Stimulated activated naive CD8-positive, alpha-beta T cell treated with anti-CD3 and anti-CD28 coated beads, Interleukin-15, Interleukin-2, amounts not matched to agents 100 U/mL and 50 U/mL, for 24 hours (primary cell): ENCODE measurements at regions not wholly inside any gene's neighbourhood (a gene's known extent, or its start where the extent isn't known, plus 50 kb on each side); places are given as distances from the start of the nearest gene placed in this dataset.
"Not testable (repeated sequence)": the region's sequence is repeated elsewhere in the genome, so short reads cannot be mapped to it uniquely, and the experiment has no call there.

Experiments used
- ATAC-seq: fragments of 150-1000 bp; cut with Tn5 transposase; one replicate; pipeline ENCODE4 v1.10.0; 2021
- DNase-seq: peaks from one replicate; pipeline ENCODE4 v3.0.0; 2021

DNA sequence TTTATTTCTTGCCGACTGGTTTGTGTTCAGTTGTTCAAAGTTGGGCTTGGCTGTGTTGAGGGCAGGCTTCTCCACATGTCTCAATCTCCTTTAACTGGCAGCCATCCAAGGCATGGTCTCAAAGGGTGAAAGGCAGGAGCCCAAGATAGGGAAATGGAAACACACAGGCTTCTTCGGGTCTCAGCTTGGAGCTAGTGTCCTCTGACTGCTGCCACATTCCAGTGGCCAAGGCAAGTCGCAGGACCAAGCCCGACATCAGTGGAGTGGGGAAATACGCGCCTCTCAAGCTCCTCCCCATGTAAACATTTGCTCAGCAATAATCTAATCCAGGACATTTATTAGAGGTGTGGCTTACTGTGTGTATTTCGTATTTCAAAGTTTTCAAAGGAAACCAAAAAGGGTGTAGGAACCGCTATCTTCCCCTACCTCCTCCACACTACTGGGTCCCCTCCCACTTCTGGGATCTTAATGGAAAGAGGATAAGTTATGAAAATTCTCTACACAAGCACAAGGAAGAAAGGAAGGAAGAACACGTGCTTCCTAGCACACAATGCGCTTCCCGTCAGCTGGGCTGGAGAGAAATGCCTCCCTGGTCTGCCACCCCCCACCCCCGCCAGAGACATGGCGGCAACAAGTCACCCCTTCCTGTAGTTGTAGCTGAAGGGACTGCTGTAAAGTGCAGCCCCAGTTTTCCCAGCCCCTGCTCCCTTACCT is 181.7 kb downstream of the FAM43A start:
- no peak for ATAC-seq
- DNase-seq = no peak

DNA sequence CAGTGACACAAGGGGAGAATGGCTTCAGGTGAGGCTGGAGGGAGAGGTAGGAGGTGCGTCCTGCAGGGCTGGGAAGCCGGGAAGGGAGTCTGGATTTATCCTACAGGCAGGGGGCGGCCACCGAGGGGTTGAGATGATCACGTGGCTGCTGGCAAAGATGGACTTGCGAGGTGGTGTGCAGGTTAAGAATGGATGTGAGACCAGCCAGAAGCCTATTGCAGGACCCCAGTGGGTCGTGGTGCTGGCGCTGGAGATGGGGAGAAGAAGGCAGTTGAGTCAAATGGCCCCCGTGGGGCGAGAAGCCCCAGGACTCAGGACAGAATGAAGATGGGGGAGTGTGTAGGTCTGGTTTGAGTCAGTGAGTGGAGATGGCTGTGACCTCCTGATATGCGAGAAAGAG is 183.1 kb downstream of the FAM43A start:
- no peak for ATAC-seq
- no peak for DNase-seq

DNA sequence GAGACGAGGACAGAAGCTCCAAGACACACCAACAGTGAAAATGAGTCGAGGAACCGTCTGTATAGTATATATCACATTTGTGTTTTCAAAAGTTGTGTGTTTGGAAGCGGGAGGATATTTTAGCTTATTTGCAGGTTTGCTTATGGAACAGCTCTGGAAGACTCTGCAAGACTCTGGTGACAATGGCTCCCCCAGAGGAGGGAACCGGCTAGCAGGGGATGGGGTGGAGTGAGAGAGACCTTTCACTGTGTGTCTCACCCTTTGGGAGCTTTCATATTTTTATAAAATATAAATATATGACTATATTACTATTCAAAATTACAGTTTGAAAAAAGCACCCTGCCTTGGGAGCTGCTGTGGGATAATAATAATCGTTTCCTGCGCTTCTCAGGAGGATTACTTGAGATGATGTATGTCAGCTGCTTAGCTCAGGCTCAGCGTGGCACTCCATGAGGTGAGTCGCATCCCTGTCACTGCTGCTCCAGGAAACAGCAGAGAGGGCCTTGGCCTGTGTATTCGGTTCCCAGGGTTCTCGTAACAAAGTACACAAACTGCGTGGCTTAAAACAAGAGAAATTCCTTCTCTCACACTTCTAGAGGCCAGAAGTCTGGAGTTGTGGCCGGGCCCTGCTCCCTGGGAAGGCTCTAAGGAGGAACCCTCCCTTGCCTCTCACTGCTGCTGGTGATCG is 183.9 kb downstream of the FAM43A start:
- ATAC-seq = no peak
- DNase-seq = no peak

DNA sequence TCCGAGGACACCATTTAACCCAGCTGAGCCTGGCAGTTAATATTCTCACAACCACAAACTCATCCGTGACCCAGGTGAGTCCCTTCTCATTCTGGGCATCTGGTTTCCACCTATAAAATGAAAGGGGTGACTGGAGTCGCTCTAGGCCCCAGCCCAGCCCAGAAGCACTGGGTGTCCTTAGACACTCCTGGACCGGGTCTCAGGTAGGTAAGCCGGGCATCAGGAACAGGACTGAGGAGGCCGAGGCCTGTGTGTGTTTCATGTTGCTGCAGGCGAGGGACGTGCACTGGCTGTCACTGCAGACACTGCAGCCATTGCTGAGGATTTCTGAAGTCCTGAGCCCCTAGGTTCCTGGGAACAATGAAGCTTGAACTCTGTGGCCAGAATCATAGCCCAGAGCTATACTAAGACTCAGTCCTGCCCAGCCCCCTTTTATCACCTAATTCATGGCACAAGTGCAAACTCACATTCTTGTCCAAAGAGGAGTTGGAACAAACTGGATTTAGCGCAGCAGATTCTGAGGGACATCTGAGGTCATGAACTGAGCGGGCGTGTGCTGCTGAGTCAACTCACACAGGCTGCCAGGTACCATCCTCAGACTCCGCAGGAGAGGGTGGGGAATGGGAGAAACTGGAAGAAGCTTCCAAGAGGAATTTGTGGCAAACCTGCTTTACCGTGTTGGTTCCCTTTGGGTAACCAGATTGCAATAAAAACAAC is 184.9 kb downstream of the FAM43A start:
- ATAC-seq (no peak), DNase-seq (no peak)

DNA sequence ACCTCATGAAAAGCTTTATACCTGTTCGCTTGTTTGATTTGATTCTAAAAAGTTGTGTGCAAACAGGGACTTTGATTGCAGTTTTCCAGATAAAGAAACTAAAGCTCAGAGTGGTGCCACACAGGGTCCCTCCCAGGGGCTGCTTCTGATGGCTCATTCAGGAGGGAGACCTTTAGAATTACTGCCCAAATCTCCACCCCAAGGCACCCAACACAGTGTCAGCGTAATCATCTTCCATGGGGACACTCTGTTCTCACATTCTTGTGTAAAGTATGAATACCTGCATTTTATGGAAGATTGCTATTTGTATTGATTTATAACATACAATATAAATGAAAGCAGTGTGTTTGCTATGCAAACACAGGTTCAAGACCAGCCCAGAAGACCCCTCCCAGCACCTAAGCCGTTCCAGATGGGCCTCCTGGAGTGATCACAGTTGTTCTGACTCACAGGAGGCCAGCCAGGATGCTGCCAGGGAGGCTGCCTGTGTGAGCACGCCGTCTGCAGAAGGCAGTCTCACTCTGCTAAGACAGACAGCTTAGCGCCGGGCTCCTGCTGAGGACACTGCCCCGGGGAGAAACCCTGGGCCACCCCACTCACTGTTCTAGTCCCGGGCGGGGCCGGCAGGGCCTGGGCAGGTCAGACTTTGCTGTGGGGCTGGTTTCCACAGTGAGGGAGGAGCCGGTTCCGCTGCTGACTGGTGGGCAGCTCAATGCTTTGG is 185.6 kb downstream of the FAM43A start:
- no peak for DNase-seq

DNA sequence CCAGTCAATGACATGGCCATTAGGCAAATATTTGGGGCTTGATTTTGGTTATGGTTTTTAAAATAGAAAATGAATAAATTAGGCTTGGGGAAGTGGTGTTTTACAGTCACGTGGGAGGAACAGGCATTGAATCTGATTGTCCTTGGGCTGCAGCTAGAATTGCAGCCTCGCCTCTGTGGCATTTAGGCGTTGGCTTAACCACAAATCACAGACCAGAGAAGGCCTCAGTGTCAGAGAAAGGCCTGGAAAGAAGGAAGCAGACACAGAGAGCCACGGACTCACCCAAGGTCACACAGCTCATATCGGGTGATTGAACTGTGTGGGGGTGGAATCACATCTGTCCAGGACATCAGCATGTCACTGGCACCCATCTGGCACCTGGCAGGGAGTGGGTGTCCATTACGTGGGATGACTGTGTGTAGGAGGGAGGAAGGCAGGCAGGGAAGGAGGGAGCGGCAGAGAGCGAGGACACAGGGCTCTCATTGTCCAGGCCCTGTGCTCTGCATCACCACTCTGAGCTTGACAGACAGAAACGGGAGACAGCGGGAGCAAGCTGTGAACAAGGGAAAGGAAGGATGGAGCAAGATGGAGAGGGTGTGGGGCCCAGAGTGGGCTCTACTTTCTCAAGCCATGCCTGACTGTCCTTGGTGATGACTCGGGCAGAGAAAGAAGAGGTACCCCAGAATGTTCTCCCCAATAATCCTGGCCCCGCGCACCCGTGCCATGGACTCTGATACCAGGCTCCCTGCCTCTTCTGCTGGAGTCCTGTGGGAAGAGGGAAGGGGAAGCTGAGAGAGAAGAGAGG is 186.4 kb downstream of the FAM43A start:
- ATAC-seq (no peak), DNase-seq (no peak)

More for the DNA sequence above, 185.6 kb downstream of the FAM43A start:
- ATAC-seq = no peak

DNA sequence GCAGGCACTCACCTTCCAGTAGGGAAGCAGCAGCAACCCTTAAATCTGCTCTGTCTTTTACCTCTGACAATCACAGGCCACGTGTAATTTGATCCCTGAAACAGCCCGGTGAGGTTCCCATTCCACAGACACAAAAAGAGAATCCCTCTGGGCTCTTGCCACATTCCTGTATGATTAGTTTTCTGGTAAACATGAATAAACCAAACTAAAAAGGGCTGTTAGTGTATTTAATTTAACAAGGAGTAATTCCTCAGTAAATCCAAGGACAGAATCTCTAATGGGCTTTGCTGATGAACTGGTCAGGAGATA is 186.9 kb downstream of the FAM43A start:
- ATAC-seq (no peak), DNase-seq (no peak)

DNA sequence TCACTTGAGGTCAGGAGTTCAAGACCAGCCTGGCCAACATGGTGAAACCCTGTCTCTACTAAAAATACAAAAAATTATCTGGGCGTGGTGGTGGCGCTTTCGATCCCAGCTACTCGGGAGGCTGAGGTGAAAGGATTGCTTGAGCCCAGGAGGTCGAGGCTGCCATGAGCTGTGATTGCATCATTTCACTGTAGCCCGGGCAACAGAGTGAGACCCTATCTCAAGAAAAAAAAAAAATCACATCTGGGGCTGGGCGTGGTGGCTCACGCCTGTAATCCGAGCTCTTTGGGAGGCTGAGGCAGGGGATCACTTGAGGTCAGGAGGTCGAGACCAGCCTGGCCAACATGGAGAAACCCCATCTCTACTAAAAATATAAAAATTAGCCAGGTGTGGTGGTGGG is 187.8 kb downstream of the FAM43A start:
- not testable (repeated sequence) for DNase-seq, ATAC-seq

DNA sequence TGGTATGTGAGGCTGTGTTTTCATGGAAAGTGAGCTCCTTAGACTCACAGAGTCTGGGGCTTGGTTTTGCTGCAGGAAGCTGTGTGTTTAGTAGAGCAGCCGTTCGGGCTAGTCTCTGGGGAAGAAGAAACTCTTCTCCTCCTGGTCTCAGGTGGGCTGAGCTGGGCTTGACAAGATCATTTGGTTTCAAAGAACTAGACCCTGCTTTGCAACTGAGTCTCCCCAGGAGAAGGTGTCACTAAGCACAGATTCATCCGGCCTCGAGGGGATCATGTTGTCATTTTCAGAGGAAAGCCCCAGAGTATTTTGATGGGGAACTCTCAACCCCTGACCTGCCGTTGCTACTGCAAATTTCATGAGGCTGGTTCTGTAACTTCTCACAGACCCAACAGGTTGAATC is 188.5 kb downstream of the FAM43A start:
- ATAC-seq = no peak
- DNase-seq = no peak

DNA sequence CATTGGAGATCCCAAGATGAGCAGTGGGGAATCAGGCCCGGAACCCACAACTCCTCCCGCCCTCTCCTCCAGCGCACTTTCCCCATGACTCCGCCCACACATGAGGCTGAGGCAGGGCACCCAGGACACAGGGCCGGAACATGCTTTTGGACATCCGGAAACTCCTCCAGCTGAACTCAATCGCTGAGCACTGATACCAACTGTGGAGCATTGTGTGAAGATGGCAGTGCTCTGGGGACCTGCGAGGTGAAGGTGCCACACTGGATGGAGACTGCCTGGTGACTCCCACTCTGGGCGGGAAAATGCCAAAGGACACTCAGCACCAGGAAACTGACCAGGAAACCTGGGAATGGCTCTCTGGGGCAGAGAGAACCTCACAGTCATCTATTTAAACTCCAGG is 189.1 kb downstream of the FAM43A start:
- DNase-seq (no peak), ATAC-seq (no peak)

DNA sequence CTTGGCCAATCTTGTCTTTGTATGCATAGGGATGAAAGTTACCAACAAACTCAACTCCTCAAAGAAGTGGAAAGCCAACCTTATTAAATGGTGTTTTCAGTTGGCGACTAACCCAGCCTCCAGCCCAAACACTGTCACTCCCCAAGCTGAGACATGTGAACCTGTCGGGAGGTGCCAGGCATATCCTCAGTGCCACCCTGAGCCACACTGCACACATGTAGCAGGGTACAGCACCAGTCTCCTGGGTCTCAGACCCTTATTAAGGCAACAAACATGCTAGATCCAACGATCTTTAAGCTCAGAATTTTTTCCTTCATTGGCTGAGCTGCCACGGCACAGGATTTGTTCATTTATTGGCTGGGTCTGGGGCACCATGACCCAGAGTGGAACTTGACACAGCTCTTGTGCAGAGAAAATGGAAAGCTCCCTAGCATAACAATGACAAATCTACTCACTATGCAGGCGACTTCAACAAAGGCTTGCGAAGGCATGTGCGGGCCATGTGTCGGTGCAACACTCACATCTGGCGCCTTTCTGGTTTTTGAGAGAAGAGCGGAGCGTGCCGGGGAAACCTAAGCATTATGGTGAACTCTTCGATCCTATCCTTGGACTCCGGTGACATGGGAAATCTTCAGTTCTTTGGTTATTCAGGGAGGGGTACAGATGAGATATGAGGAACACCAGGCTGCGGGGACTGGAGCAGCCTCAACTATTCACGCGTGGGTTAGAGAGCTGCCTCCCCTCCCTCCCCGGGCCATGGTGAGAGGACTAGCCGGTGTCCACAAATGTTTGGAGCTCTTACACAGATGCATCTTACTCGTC is 190.1 kb downstream of the FAM43A start:
- DNase-seq (no peak), ATAC-seq (no peak)

DNA sequence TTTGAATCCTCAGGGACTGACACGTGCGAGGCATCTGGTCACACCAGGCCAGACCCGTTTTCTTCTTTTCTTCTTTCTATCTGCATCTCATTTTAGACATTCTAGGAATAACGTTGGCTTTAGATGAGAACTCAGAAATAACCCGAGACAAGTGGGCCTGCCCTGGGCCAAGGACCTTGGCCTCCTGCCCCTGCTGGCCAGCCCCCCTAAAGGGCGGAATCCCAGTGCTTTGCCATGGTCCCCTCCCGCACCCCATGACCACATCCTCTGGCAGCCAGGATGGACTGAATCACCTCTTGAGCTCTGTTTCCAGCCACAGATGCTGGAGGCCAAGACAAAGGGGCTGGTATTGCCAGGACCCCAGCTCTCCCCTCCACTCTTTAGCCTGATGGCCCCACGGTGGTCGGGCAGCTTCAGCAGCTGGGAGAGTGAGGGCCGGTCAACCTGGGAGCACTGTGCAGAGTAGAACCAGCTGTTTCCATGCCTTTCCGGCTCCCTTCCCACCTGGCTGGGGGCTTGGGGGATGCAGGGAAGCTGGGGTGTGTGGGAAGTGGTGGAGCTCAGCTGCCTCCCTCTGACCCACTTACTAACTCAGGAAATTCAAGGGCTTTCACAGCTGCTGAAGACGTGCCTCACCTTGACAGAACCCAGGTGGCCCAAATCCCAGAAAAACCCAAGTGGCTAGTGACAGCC is 190.9 kb downstream of the FAM43A start:
- DNase-seq (no peak), ATAC-seq (no peak)

DNA sequence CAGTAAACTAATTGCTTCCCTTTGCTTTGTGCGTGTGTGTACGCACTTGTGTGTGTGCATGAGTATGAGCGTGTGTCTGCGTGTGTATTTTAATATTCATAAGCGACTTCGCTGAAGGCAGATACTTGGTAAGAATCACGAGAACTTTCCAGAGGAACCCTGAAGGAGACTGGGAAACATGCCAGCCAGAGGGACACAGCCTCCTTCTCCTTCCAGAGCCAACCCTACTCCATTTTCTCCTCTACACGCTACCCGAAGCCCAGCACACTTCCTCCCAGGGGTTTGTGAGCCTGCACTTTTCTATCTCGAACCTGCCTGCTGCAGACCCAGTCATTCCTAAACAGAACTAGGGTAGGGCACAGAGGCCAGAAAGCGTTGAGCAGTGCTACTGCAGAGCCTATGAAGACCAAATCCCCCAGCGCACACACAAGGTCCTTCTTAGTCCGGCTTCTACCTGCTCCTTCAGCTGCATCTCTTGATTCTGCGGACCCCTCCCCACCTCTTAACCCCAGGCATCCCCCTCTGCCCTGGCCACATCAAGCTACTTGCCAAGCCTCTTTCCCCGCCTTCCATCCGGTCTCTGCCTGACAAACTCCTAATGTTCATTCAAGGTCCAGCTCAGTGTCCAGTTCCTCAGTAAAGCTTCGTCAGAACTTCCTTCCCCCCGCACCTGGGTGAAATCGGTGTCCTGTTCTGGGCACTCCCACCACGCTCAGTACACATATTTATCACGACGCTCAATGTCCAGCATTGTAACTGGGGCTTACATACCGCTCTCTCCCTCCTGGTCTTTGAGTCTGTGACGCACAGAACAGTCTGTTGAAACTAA is 191.8 kb downstream of the FAM43A start:
- ATAC-seq (no peak), DNase-seq (no peak)

DNA sequence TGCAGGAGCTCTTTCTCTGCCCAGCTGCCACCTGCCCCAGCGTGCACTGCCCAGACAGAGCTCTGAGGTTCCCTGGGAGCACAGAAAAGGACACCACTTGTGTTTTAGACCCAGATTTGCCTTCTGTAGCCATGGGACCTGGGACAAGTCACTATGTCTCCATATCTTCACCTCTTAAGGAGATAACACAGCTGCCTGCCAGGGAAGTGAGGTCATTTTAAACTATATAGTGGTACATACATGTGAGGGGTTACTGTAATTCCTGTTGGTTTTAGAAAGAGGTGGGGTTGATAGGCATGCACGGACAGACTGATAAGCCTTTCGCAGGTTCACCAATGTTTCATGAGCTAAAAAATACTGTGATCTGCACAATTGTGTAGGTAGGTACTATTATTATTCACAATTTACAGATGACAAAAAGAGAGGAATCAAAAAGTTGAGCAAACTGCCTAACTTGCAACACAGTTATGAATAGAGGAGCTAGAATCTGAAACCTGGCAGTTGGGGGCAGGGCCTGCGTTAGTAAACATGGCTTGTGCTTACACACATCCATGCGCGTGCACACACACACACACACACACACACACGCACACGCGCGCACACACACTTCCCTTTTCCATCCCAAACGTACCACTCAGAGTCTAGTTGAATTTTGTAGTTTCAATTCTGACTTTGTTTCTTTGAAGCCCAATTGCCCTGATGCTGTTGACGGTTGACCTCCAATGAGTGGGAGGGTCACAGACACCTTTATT is 193.6 kb downstream of the FAM43A start:
- no peak for ATAC-seq
- no peak for DNase-seq

DNA sequence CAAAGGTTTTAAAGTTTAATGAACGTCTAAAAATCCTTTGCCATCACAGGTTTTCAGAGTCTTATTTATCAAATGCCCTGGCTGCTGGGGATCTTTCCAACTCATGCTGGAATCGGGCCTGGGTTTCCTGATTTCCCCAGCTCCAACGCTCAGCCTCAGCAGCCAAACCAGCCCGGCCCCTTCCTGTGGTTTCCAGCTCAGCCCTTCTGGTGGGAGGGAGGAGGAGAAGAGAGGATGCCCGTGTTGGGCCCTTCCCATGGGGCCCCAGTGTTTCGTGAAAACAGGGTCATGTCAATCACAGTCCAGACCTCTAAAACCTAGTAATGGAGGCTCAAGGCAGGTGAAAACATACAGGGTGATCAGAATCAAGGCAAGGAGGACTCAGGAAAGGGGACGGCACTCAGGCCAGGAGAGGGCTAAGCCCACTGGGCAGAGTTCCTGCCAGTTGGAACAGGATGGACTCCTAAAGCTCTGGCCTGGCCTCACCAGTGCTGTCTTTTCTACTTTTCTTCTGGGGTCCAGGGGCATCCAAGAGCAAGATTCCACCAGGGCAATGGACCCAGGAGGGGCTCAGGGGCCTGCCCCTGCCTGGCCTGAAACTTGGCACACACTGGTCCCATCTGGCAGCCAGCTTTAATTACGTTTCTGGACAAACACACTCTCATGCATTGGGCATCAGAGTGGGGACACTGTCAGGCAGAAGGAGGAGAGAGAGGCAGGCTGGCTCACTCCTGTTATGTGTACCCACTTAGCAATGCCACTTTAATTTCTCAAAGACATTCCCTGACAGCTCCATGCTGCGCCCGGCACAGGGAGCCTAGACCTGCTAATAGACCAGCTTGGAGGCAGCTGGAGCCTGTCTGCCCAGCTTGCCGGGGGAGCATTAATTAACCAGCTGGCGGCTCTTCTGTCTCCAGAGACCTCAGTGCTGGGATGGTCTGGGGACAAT is 194.6 kb downstream of the FAM43A start:
- ATAC-seq (no peak), DNase-seq (no peak)

DNA sequence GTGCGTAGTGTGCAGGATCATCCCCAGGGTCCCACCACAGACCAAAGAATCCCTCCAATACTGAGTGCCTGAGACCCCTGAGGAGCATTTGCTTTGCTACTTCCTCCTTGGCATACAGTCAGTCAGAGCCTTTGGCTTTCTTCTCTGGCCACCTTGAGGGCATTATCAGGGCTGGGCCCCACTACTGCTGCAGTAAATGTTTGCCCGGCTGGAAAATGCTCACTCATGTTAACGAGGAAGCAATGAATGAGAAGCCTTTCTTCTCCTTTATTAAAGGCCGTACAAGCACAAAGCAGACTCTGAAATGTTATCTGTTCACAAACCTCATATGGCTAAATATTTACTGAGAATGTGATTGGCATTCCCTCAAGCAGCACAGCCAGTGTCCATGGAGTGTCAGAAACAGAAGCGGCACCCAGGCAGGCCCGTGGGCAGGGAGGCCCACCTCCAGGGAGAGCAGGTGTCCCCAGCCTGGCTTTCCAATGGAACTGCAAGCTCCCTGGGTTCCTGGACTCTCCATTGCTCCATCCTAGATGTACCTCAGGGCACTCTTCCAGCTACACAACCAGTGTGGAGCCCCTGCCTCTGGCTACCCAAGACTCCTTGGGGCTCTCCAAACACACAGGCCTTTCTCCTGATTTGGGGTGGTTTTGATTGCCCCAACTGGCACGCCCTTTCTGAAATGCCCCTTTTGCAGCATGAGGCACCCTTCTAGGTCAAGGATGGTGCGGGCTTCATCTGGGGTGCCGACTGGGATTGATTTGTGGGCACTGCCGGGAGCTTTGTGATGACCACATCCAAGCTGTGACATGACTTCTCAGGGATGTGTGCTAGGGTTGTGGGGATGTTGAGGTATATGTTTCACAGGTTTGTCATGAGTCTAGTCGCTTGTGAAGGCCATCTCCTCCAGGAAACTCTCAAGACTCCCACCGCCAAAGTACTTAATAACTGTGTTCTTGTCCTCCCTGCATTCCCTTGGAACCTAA is 195.6 kb downstream of the FAM43A start:
- no peak for ATAC-seq
- no peak for DNase-seq
